ENCODE measurements at regions not wholly inside any gene's neighbourhood (a gene's known extent, or its start where the extent isn't known, plus 50 kb on each side); places are given as distances from the start of the nearest gene placed in this dataset.

GRCh38 chr7:46468753-46469356 lies 547.8 kb upstream of the IGFBP3 start:
- DNase-seq (ENCODE audit: low read depth in 2 of 3, low spot score in 1 of 3), result no peak

GRCh38 chr7:46463170-46463569 lies 542.1 kb upstream of the IGFBP3 start:
- DNase-seq (ENCODE audit: low read depth in 2 of 3, low spot score in 1 of 3), result no peak

GRCh38 chr7:46461334-46461777 lies 540.3 kb upstream of the IGFBP3 start:
- DNase-seq (ENCODE audit: low read depth in 2 of 3, low spot score in 1 of 3), result no peak

GRCh38 chr7:46459942-46460341 lies 538.9 kb upstream of the IGFBP3 start:
- no peak for DNase-seq (ENCODE audit: low read depth in 2 of 3, low spot score in 1 of 3)

GRCh38 chr7:46454816-46455215 lies 533.7 kb upstream of the IGFBP3 start:
- no peak for DNase-seq (ENCODE audit: low read depth in 2 of 3, low spot score in 1 of 3)

- DNase-seq (ENCODE audit: low read depth in 2 of 3, low spot score in 1 of 3), result no peak
These were observed 531.6 kb upstream of the IGFBP3 start for GRCh38 chr7:46452561-46453135.

GRCh38 chr7:46451846-46452245 lies 530.8 kb upstream of the IGFBP3 start:
- DNase-seq (ENCODE audit: low read depth in 2 of 3, low spot score in 1 of 3), result no peak

- DNase-seq (ENCODE audit: low read depth in 2 of 3, low spot score in 1 of 3), result no peak
These were observed 529.8 kb upstream of the IGFBP3 start for GRCh38 chr7:46450886-46451285.

GRCh38 chr7:46450425-46450824 lies 529.4 kb upstream of the IGFBP3 start:
- no peak for DNase-seq (ENCODE audit: low read depth in 2 of 3, low spot score in 1 of 3)

GRCh38 chr7:46449743-46450142 lies 528.7 kb upstream of the IGFBP3 start:
- DNase-seq (ENCODE audit: low read depth in 2 of 3, low spot score in 1 of 3), result no peak

- no peak for DNase-seq (ENCODE audit: low read depth in 2 of 3, low spot score in 1 of 3)
These were observed 527.4 kb upstream of the IGFBP3 start for GRCh38 chr7:46448478-46448877.

GRCh38 chr7:46446151-46446550 lies 525.1 kb upstream of the IGFBP3 start:
- DNase-seq (ENCODE audit: low read depth in 2 of 3, low spot score in 1 of 3), result no peak

GRCh38 chr7:46444256-46444655 lies 523.2 kb upstream of the IGFBP3 start:
- DNase-seq (ENCODE audit: low read depth in 2 of 3, low spot score in 1 of 3), result no peak

- no peak for DNase-seq (ENCODE audit: low read depth in 2 of 3, low spot score in 1 of 3)
These were observed 519.1 kb upstream of the IGFBP3 start for GRCh38 chr7:46440186-46440585.

GRCh38 chr7:46432708-46433107 lies 511.6 kb upstream of the IGFBP3 start:
- no peak for DNase-seq (ENCODE audit: low read depth in 2 of 3, low spot score in 1 of 3)

GRCh38 chr7:46428295-46428694 lies 507.2 kb upstream of the IGFBP3 start:
- no peak for DNase-seq (ENCODE audit: low read depth in 2 of 3, low spot score in 1 of 3)

GRCh38 chr7:46424934-46425333 lies 503.9 kb upstream of the IGFBP3 start:
- no peak for DNase-seq (ENCODE audit: low read depth in 2 of 3, low spot score in 1 of 3)

GRCh38 chr7:46421441-46422230 lies 500.6 kb upstream of the IGFBP3 start:
- no peak for DNase-seq (ENCODE audit: low read depth in 2 of 3, low spot score in 1 of 3)

- no peak for DNase-seq (ENCODE audit: low read depth in 2 of 3, low spot score in 1 of 3)
These were observed 493.9 kb upstream of the IGFBP3 start for GRCh38 chr7:46414946-46415345.

GRCh38 chr7:46411236-46411635 lies 490.2 kb upstream of the IGFBP3 start:
- DNase-seq (ENCODE audit: low read depth in 2 of 3, low spot score in 1 of 3), result no peak

- no peak for DNase-seq (ENCODE audit: low read depth in 2 of 3, low spot score in 1 of 3)
These were observed 486.1 kb upstream of the IGFBP3 start for GRCh38 chr7:46407125-46407524.

- DNase-seq (ENCODE audit: low read depth in 2 of 3, low spot score in 1 of 3), result no peak
These were observed 476.5 kb upstream of the IGFBP3 start for GRCh38 chr7:46397591-46397990.
